K562 (cell line): ENCODE measurements at regions not wholly inside any gene's neighbourhood (a gene's known extent, or its start where the extent isn't known, plus 50 kb on each side); places are given as distances from the start of the nearest gene placed in this dataset.

ENCODE experiments used
- ATAC-seq: fragments of 200-7000 bp; cut with Tn5 transposase; 3 replicates; pipeline ENCODE4 v1.9.1; 2020; ENCODE audit warnings: moderate library complexity
- BruUV-seq: library from RNA; stranded (reverse); fragments of 400-500 nt; replicated peaks from 2 replicates; lab custom pipeline; 2021; lab: Mats Ljungman, UMichigan
- CTCF ChIA-PET: fragments of 300-600 bp; formaldehyde crosslinking; extraction: SDS; loops from one replicate; lab custom pipeline; 2021; ENCODE audit warnings: low intra/inter-chr PET ratio; lab: Yijun Ruan, JAX
- POLR2A ChIA-PET: fragments of 300-600, 350-650 bp; sonication (Branson Sonifier 250); formaldehyde crosslinking; extraction: SDS; loops from one replicate; lab custom pipeline; 2021; ENCODE audit warnings: antibody characterized with exemption, inconsistent platforms; lab: Yijun Ruan, JAX
- DNase-seq, 4 experiments: peaks; one replicate each; pipeline versions ENCODE4 v3.0.0 to v3.0.0-alpha.2; 2011 to 2018; ENCODE audit warnings: low spot score in 3 of 4, mixed read lengths in 3 of 4; ENCODE audit errors: extremely low read depth in 1 of 4
- FAIRE-seq: peaks from 2 replicates; lab custom pipeline; 2011; peaks lifted over from hg19 to GRCh38; lab: Jason Lieb, UNC
- H2AFZ ChIP-seq: 2 replicates; pipeline ENCODE4 v1.6.0; 2011; ENCODE audit warnings: low read depth, low read length, control low read depth, inconsistent platforms
- H3K27ac ChIP-seq: fragments of 200-600 bp; 3 replicates; pipeline ENCODE4 v1.8.0; 2011; ENCODE audit warnings: low read depth, mild to moderate bottlenecking, control low read depth, inconsistent platforms, low read length, moderate library complexity, mixed read lengths; ENCODE audit errors: extremely low read depth
- H3K27me3 ChIP-seq, 2 experiments: fragments of 300-600 bp in 1 of 2; 2 replicates in 1 of 2; 3 replicates in 1 of 2; pipeline versions ENCODE4 v1.6.0 to v1.8.0; 2011; ENCODE audit warnings: inconsistent platforms in 2 of 2, low read length in 2 of 2, mild to moderate bottlenecking in 1 of 2, mixed read lengths in 1 of 2, moderate library complexity in 1 of 2; ENCODE audit not compliant: control insufficient read depth in 2 of 2, insufficient read depth in 2 of 2
- H3K36me3 ChIP-seq: fragments of 300-600 bp; 3 replicates; pipeline ENCODE4 v1.8.0; 2011; ENCODE audit warnings: mild to moderate bottlenecking, low read length, inconsistent platforms; ENCODE audit not compliant: control insufficient read depth, insufficient read depth
- H3K4me1 ChIP-seq, 2 experiments: fragments of 200-600 bp in 1 of 2; replicated peaks in 1 of 2; 2 replicates in 1 of 2; 3 replicates in 1 of 2; pipeline versions ENCODE4 v1.5.1 to v1.8.0; 2011; ENCODE audit warnings: inconsistent platforms in 2 of 2, low read length in 2 of 2, mild to moderate bottlenecking in 1 of 2, mixed read lengths in 1 of 2, moderate library complexity in 1 of 2; ENCODE audit not compliant: control insufficient read depth in 2 of 2, insufficient read depth in 2 of 2
- H3K4me2 ChIP-seq: 2 replicates; pipeline ENCODE4 v1.6.1; 2011; ENCODE audit warnings: low read length, control low read depth, inconsistent platforms, mixed read lengths; ENCODE audit not compliant: insufficient read depth
- H3K4me3 ChIP-seq: fragments of 200-600 bp; sonication (generic), shearing (Covaris generic); 2 replicates; pipeline ENCODE4 v1.5.1; 2016; ENCODE audit warnings: control low read depth, inconsistent platforms
- H3K79me2 ChIP-seq: fragments of 200-600 bp; 3 replicates; pipeline ENCODE4 v1.8.0; 2011; ENCODE audit warnings: low read length, inconsistent platforms; ENCODE audit not compliant: control insufficient read depth, insufficient read depth
- H3K9ac ChIP-seq, 2 experiments: 2 replicates each; pipeline versions ENCODE4 v1.6.0 to v1.6.1; 2011; ENCODE audit warnings: low read depth in 2 of 2, low read length in 2 of 2, control low read depth in 1 of 2, inconsistent platforms in 1 of 2, mild to moderate bottlenecking in 1 of 2, mixed read lengths in 1 of 2; ENCODE audit not compliant: insufficient read depth in 1 of 2
- H3K9me1 ChIP-seq: one replicate; pipeline ENCODE4 v1.6.0; 2011; ENCODE audit warnings: inconsistent platforms, mild to moderate bottlenecking, low read length, moderate library complexity; ENCODE audit not compliant: control insufficient read depth, insufficient read depth
- H3K9me3 ChIP-seq: replicated peaks from 2 replicates; pipeline ENCODE4 v1.5.1; 2011; ENCODE audit warnings: low read depth, low read length, inconsistent platforms; ENCODE audit not compliant: control insufficient read depth, insufficient read depth
- H4K20me1 ChIP-seq: replicated peaks from 2 replicates; pipeline ENCODE4 v1.6.1; 2011; ENCODE audit warnings: low read length, inconsistent platforms, mixed read lengths; ENCODE audit not compliant: control insufficient read depth, insufficient read depth
- ATF4 ChIP-seq: fragments of 450-650 bp; formaldehyde crosslinking; IDR thresholded peaks from 2 replicates; pipeline ENCODE4 v1.4.0; 2022; ENCODE audit warnings: mild to moderate bottlenecking, moderate library complexity
- ETV6 ChIP-seq, 3 experiments: fragments of 150-350 bp in 1 of 3; sonication (generic) in 1 of 3; formaldehyde crosslinking in 1 of 3; IDR thresholded peaks; 2 replicates each; pipeline versions ENCODE4 v1.6.1 to v1.8.0; 2014 to 2022; ENCODE audit warnings: borderline replicate concordance in 2 of 3, low read depth in 2 of 3, antibody characterized with exemption in 1 of 3, low read length in 1 of 3, mild to moderate bottlenecking in 1 of 3, missing genetic modification reagents in 1 of 3
- MCM2 ChIP-seq: fragments of 450-650 bp; IDR thresholded peaks from 2 replicates; pipeline ENCODE4 v1.6.1; 2017; ENCODE audit warnings: low read depth, mild to moderate bottlenecking
- NUFIP1 ChIP-seq: fragments of 450-650 bp; IDR thresholded peaks from 2 replicates; pipeline ENCODE4 v1.6.1; 2018; ENCODE audit not compliant: partially characterized antibody
- PHF20 ChIP-seq: fragments of 450-650 bp; IDR thresholded peaks from 2 replicates; pipeline ENCODE4 v1.6.1; 2018; ENCODE audit not compliant: partially characterized antibody
- PREB ChIP-seq: sonication (generic); formaldehyde crosslinking; IDR thresholded peaks from 2 replicates; pipeline ENCODE4 v1.8.1; 2023; ENCODE audit warnings: mild to moderate bottlenecking, missing genetic modification reagents
- PTTG1 ChIP-seq: fragments of 450-650 bp; IDR thresholded peaks from 2 replicates; pipeline ENCODE4 v1.6.1; 2016; ENCODE audit warnings: low read depth, mild to moderate bottlenecking, missing genetic modification characterization, missing compliant biosample characterization
- SMARCB1 ChIP-seq: IDR thresholded peaks from 2 replicates; pipeline ENCODE4 v1.6.1; 2011; ENCODE audit warnings: improper control_type of control experiment, low read depth; ENCODE audit not compliant: insufficient read length
- TAF1 ChIP-seq: IDR thresholded peaks from 2 replicates; pipeline ENCODE4 v1.6.1; 2011; ENCODE audit warnings: mild to moderate bottlenecking, low read length, moderate library complexity; ENCODE audit not compliant: insufficient read depth, control insufficient read depth, severe bottlenecking; ENCODE audit errors: extremely low read depth
- VEZF1 ChIP-seq: fragments of 200-800 bp; sonication (Bioruptor generic); IDR thresholded peaks from 2 replicates; pipeline ENCODE4 v1.6.1; 2017; ENCODE audit warnings: missing genetic modification characterization, missing compliant biosample characterization
- ZFP91 ChIP-seq: sonication (generic); formaldehyde crosslinking; IDR thresholded peaks from 2 replicates; pipeline ENCODE4 v1.8.0; 2022; ENCODE audit warnings: mild to moderate bottlenecking, missing genetic modification reagents
- ZFPM2 ChIP-seq: fragments of 250-450 bp; sonication (Bioruptor Pico); IDR thresholded peaks from 2 replicates; pipeline ENCODE4 v1.5.1; 2022; ENCODE audit warnings: mild to moderate bottlenecking
- ZNF184 ChIP-seq: sonication (generic); formaldehyde crosslinking; IDR thresholded peaks from 2 replicates; pipeline ENCODE4 v1.5.0; 2020; ENCODE audit warnings: missing genetic modification reagents
- ZNF551 ChIP-seq: fragments of 250-450 bp; sonication (Bioruptor Pico); IDR thresholded peaks from 2 replicates; pipeline ENCODE4 v1.5.0; 2021; ENCODE audit warnings: mild to moderate bottlenecking, moderate library complexity
- ZNF740 ChIP-seq, 3 experiments: fragments of 200-800 bp in 1 of 3; sonication (Bioruptor generic) in 1 of 3; sonication (generic) in 1 of 3; formaldehyde crosslinking in 1 of 3; IDR thresholded peaks; 2 replicates each; pipeline versions ENCODE4 v1.6.1 to v1.8.0; 2016 to 2022; ENCODE audit warnings: mild to moderate bottlenecking in 2 of 3, missing compliant biosample characterization in 2 of 3, missing genetic modification characterization in 2 of 3, missing genetic modification reagents in 1 of 3
- WGBS: fragments of 100-300 bp; shearing (Covaris generic); methylation state at CpG from one replicate; pipeline ENCODE4 v1.1.6; 2016; ENCODE audit warnings: low coverage, mixed read lengths; ENCODE audit not compliant: insufficient coverage; ENCODE audit errors: missing lambda C conversion rate; 5-methylcytosine and 5-hydroxymethylcytosine counted together
- in situ Hi-C: fragments of 300-500 bp; cut with MboI; formaldehyde crosslinking; loops from 4 replicates; pipeline ENCODE4 v1.15.0; 2018; ENCODE audit warnings: inconsistent platforms, mixed read lengths
- intact Hi-C: fragments of 100-400 bp; cut with micrococcal nuclease; formaldehyde crosslinking; loops from 2 replicates; pipeline ENCODE4 v1.14.2; 2022

- in situ Hi-C loops (no loop called here), intact Hi-C loops (no loop called here)
- DNase-seq (no peak), ATAC-seq (no peak), FAIRE-seq (no peak)
- POLR2A ChIA-PET, result no interaction called here
- Histone ChIP-seq H3K9me3 (no peaks in the 10 kb centered on the region), H3K9ac (no peak overlapping the region), H2AFZ (no peak overlapping the region), H4K20me1 (no peaks in the 10 kb centered on the region), H3K79me2 (no peaks in the 10 kb centered on the region), H3K4me2 (no peak overlapping the region), H3K4me1 (no peaks in the 10 kb centered on the region), H3K36me3 (no peaks in the 10 kb centered on the region), H3K9me1 (no peaks in the 10 kb centered on the region), H3K27me3 (no peaks in the 10 kb centered on the region), H3K27ac (no peak overlapping the region), H3K4me3 (no peak overlapping the region)
- WGBS, result 0% methylated on average over 7 of the region's 7 CpGs
- BruUV-seq, result no TSS peak
- CTCF ChIA-PET, result no interaction called here
- TF ChIP-seq ZFPM2 (no peak), ZFP91 (CRISPR knock-in tag) (no peak), ZNF184 (CRISPR knock-in tag) (no peak), ZNF740 (CRISPR knock-in tag; IDR thresholded peaks at IDR 0.05) (no peak), ZNF740 (tag; IDR thresholded peaks at IDR 0.05) (no peak), VEZF1 (CRISPR knock-in tag) (no peak), SMARCB1 (no peak), ETV6 (IDR thresholded peaks at IDR 0.05; ENCODE audit: borderline replicate concordance in 1 of 2, low read depth in 2 of 2, low read length in 1 of 2) (no peak), ETV6 (CRISPR knock-in tag; IDR thresholded peaks at IDR 0.05; ENCODE audit: borderline replicate concordance) (no peak), TAF1 (no peak), PHF20 (no peak), MCM2 (no peak), PREB (CRISPR knock-in tag) (no peak), PTTG1 (tag) (no peak), ATF4 (CRISPR knock-in tag) (no peak), NUFIP1 (no peak), ZNF551 (no peak)
Measured at GRCh38 chr2:6163932-6164331, 471.7 kb downstream of the SOX11 start.
